Psoas muscle (tissue), 7 donors: ENCODE measurements at regions not wholly inside any gene's neighbourhood (a gene's known extent, or its start where the extent isn't known, plus 50 kb on each side); places are given as distances from the start of the nearest gene placed in this dataset.

Experiments used
- ATAC-seq, 4 donors: fragments of 200-7000 bp; cut with Tn5 transposase; one replicate each; pipeline ENCODE4 v1.9.1; 2020; ENCODE audit warnings: moderate library complexity in 3 of 4, mild to moderate bottlenecking in 2 of 4
- DNase-seq, 2 donors: peaks; one replicate each; pipeline ENCODE4 v3.0.0-alpha.2; 2020
- H3K27ac ChIP-seq: fragments of 200-600 bp; one replicate; pipeline ENCODE4 v1.8.0; 2022
- H3K27me3 ChIP-seq, 3 donors: fragments of 200-600 bp in 1 of 3; one replicate each; pipeline versions ENCODE4 v1.6.1 to v1.8.0; 2013 to 2022; ENCODE audit warnings: low read length in 2 of 3, mild to moderate bottlenecking in 2 of 3, moderate library complexity in 1 of 3; ENCODE audit not compliant: insufficient read depth in 3 of 3
- H3K36me3 ChIP-seq, 2 donors: fragments of 200-600 bp in 1 of 2; one replicate each; pipeline versions ENCODE4 v1.6.1 to v1.8.0; 2013 to 2022; ENCODE audit warnings: low read depth in 1 of 2, mild to moderate bottlenecking in 1 of 2, moderate library complexity in 1 of 2; ENCODE audit not compliant: insufficient read depth in 1 of 2
- H3K4me1 ChIP-seq: fragments of 200-600 bp; one replicate; pipeline ENCODE4 v1.8.0; 2022
- H3K4me3 ChIP-seq: fragments of 200-600 bp; one replicate; pipeline ENCODE4 v1.8.0; 2022; ENCODE audit warnings: mild to moderate bottlenecking
- H3K9me3 ChIP-seq: fragments of 200-600 bp; one replicate; pipeline ENCODE4 v1.8.0; 2022
- WGBS, 3 donors: extraction: QIAGEN DNeasy Blood & Tissue Kit; methylation state at CpG; one replicate each; pipeline versions ENCODE4 v1.1.6 to v1.1.7; 2013; 5-methylcytosine and 5-hydroxymethylcytosine counted together
- intact Hi-C, 2 donors: fragments of 100-400 bp; cut with DNase I; formaldehyde crosslinking; loops; one replicate each; pipeline versions ENCODE4 v1.11.0 to v1.14.2; 2022
- TF ChIP-seq, protein P1 (sequence below): fragments of 200-600 bp; IDR thresholded peaks from one replicate; pipeline ENCODE4 v1.8.0; 2022; ENCODE audit warnings: antibody characterized with exemption
- donor health status: healthy with polysubstance abuse.
- donor health status: DM: no; HTN: no; CAD: no; lungs with moderate emphysema.
- donor health status: Bipolar disorder and iron deficiency.
- donor health status: healthy.
- donor health status: DM: yes; HTN: yes; CAD: no.
- donor health status: DM: no; HTN: no; CAD: no.
- donor health status: DM: yes; HTN: yes; CAD: no.

DNA sequence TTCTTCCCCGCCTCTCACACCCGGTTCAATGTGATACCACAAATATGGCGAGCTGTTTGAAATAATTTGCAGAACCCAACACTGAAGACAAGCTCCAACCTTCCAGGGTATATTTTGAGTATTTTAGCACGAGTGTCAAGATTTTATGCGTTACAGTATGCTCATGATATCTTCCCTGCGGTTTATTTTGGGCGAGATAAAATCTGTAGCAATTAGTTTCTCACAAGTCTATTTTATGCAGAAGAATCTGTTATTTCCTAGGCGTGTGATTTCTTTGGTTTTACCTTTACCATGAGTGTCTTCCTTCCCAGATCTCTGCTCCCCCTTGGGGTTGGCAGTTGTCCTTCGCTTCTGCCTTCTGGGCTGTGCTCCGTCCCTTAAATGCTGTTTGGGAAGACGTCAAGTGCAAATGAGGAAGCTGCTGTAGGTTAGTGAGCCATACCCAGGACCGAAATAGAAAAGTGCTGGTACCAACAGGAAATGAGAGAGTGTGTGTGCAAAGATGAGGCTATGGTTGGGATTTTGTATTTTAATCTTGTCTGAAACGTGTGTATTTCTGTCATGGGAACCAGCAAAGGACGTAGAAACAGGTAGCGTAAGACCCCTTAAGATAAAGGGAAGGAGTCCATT is 299.8 kb downstream of the KLF6 start:
- Histone ChIP-seq H3K4me1 (peaks cover 9% of the 10 kb centered on the region), H3K4me3 (no peak overlapping the region), H3K36me3 (no peaks in the 10 kb centered on the region), H3K27ac (no peak overlapping the region), H3K9me3 (no peaks in the 10 kb centered on the region), H3K27me3 (no peaks in the 10 kb centered on the region)
- intact Hi-C loops: no loop called here
- TF ChIP-seq, protein P1, sequence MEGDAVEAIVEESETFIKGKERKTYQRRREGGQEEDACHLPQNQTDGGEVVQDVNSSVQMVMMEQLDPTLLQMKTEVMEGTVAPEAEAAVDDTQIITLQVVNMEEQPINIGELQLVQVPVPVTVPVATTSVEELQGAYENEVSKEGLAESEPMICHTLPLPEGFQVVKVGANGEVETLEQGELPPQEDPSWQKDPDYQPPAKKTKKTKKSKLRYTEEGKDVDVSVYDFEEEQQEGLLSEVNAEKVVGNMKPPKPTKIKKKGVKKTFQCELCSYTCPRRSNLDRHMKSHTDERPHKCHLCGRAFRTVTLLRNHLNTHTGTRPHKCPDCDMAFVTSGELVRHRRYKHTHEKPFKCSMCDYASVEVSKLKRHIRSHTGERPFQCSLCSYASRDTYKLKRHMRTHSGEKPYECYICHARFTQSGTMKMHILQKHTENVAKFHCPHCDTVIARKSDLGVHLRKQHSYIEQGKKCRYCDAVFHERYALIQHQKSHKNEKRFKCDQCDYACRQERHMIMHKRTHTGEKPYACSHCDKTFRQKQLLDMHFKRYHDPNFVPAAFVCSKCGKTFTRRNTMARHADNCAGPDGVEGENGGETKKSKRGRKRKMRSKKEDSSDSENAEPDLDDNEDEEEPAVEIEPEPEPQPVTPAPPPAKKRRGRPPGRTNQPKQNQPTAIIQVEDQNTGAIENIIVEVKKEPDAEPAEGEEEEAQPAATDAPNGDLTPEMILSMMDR: no peak
- no peak for ATAC-seq
- 89 to 94% (median 93%) methylated on average over 15 of the region's 15 CpGs for WGBS, 3 donors
- no peak for DNase-seq

DNA sequence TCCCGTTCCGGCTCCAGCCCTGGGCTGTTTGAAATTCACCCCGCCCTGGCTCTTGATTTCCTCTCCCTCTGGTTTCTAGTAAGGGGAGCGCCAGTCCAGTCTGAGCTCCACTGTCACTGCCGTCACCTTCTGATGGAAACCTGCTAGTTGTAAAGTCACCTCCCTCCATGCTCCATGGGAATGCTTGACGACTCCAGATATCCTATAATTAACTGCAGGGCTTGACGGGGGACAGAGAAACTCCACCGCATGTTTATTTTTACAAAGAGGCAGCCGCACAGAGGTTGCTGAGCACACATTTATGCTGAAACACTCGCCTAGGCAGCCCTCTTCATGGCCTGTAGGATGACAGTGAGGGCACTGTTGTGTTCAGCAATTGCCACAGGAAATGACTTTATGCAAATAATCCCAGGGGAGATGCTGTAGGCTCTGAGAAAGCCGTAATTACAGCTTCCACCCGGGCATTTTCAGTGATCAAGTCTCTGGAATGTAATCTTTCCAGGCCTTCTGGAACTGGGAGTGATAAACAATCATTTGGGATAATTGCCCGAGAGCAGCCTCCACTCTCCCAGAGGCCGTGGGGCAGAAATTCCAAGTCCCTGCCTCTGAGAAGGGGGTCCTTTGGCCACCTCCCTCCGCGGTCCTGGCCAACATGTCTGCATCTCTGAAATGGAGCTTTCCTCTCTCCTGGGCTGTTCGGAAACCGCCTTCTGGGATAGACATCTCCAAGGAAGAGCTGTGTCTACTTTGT is 300.5 kb downstream of the KLF6 start:
- peak in 1 of 2 donors; percentile 39 for DNase-seq
- Histone ChIP-seq H3K27me3 (no peaks in the 10 kb centered on the region), H3K9me3 (no peaks in the 10 kb centered on the region), H3K36me3 (no peaks in the 10 kb centered on the region), H3K27ac (no peak overlapping the region), H3K4me1 (peaks cover 9% of the 10 kb centered on the region), H3K4me3 (no peak overlapping the region)
- intact Hi-C loops: no loop called here
- 73 to 78% (median 77%) methylated on average over 18 of the region's 18 CpGs for WGBS, 3 donors
- TF ChIP-seq, protein P1: no peak
- no peak for ATAC-seq

DNA sequence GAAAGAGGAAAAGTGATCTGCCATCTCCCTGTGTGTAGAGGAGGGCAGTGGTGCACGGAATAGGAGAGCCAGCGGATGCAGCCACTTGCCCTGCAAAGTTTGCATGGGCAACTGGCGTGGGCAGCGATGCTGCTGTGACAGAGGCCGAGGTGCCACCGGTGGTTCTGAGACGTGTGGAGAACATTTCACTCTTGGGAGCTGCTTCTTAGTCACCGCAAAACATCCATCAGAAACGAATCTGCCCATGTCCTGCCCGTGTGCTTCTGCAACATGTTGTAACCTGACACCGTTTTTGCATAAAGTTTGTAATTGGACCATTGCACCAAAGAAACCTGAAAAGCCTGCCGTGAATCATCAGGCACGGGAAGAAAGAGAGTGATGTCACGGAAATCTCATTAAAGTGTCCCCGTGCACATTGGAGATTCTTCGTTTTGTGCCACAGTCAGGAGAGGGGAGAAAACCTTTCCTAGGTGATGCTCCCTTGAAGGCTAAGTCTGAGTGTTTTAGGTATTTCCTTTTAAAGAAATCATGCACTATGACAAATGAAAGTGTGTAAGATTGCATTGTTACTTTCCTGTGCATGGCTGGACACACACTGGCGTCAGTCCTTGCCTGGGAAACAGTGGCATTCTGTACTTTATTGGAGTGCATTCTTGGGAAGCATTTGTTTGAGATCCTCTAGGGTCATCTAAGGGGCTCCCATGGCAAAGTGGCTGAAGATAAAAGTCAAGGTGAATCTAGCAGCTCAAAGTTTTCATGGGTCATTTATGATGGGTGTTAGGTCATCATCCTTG is 302.6 kb downstream of the KLF6 start:
- no peaks in the 10 kb centered on the region for H3K36me3 ChIP-seq
- peak; percentile 73 to 90 (median 87) for ATAC-seq
- no peaks in the 10 kb centered on the region for H3K27me3 ChIP-seq
- H3K4me1 ChIP-seq: peaks cover 9% of the 10 kb centered on the region
- H3K4me3 ChIP-seq: peak overlapping the region; percentile 6
- TF ChIP-seq, protein P1: no peak
- intact Hi-C loops: no loop called here
- H3K9me3 ChIP-seq: no peaks in the 10 kb centered on the region
- H3K27ac ChIP-seq: no peak overlapping the region
- WGBS, 3 donors: 11 to 19% (median 12%) methylated on average over 17 of the region's 17 CpGs
- DNase-seq: peak; percentile 42

DNA sequence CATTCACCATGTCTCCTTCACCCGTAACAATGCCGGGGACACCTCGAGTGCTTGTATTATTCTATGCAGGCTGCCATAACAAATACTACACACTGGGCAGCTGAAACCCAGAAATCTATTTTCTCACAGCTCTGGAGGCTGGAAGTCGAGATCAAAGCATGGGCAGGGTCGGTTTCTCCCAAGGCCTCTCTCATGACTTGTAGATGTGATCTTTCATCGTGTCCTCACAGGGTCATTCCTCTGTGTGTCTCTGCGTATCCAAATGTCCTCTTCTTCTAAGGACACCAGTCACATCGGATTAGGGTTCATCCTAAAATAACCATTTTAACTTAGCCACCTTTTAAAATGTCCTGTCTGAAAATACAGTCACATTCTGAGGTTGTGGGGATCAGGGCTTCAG is 303.5 kb downstream of the KLF6 start:
- DNase-seq (no peak), ATAC-seq (no peak)
- TF ChIP-seq, protein P1: no peak
- WGBS, 3 donors: 93 to 96% (median 94%) methylated on average over 8 of the region's 8 CpGs
- Histone ChIP-seq H3K4me3 (no peak overlapping the region), H3K27me3 (no peaks in the 10 kb centered on the region), H3K4me1 (peaks cover 9% of the 10 kb centered on the region), H3K9me3 (no peaks in the 10 kb centered on the region), H3K36me3 (no peaks in the 10 kb centered on the region), H3K27ac (no peak overlapping the region)
- intact Hi-C loops: no loop called here
